K562 (cell line): ENCODE measurements at regions not wholly inside any gene's neighbourhood (a gene's known extent, or its start where the extent isn't known, plus 50 kb on each side); places are given as distances from the start of the nearest gene placed in this dataset.

ENCODE experiments used
- ATAC-seq: fragments of 200-7000 bp; cut with Tn5 transposase; 3 replicates; pipeline ENCODE4 v1.9.1; 2020; ENCODE audit warnings: moderate library complexity
- BruUV-seq: library from RNA; stranded (reverse); fragments of 400-500 nt; replicated peaks from 2 replicates; lab custom pipeline; 2021; lab: Mats Ljungman, UMichigan
- CTCF ChIA-PET: fragments of 300-600 bp; formaldehyde crosslinking; extraction: SDS; loops from one replicate; lab custom pipeline; 2021; ENCODE audit warnings: low intra/inter-chr PET ratio; lab: Yijun Ruan, JAX
- POLR2A ChIA-PET: fragments of 300-600, 350-650 bp; sonication (Branson Sonifier 250); formaldehyde crosslinking; extraction: SDS; loops from one replicate; lab custom pipeline; 2021; ENCODE audit warnings: antibody characterized with exemption, inconsistent platforms; lab: Yijun Ruan, JAX
- DNase-seq, 4 experiments: peaks; one replicate each; pipeline versions ENCODE4 v3.0.0 to v3.0.0-alpha.2; 2011 to 2018; ENCODE audit warnings: low spot score in 3 of 4, mixed read lengths in 3 of 4; ENCODE audit errors: extremely low read depth in 1 of 4
- FAIRE-seq: peaks from 2 replicates; lab custom pipeline; 2011; peaks lifted over from hg19 to GRCh38; lab: Jason Lieb, UNC
- H2AFZ ChIP-seq: 2 replicates; pipeline ENCODE4 v1.6.0; 2011; ENCODE audit warnings: low read depth, low read length, control low read depth, inconsistent platforms
- H3K27ac ChIP-seq: fragments of 200-600 bp; 3 replicates; pipeline ENCODE4 v1.8.0; 2011; ENCODE audit warnings: low read depth, mild to moderate bottlenecking, control low read depth, inconsistent platforms, low read length, moderate library complexity, mixed read lengths; ENCODE audit errors: extremely low read depth
- H3K27me3 ChIP-seq, 2 experiments: fragments of 300-600 bp in 1 of 2; 2 replicates in 1 of 2; 3 replicates in 1 of 2; pipeline versions ENCODE4 v1.6.0 to v1.8.0; 2011; ENCODE audit warnings: inconsistent platforms in 2 of 2, low read length in 2 of 2, mild to moderate bottlenecking in 1 of 2, mixed read lengths in 1 of 2, moderate library complexity in 1 of 2; ENCODE audit not compliant: control insufficient read depth in 2 of 2, insufficient read depth in 2 of 2
- H3K36me3 ChIP-seq: fragments of 300-600 bp; 3 replicates; pipeline ENCODE4 v1.8.0; 2011; ENCODE audit warnings: mild to moderate bottlenecking, low read length, inconsistent platforms; ENCODE audit not compliant: control insufficient read depth, insufficient read depth
- H3K4me1 ChIP-seq, 2 experiments: fragments of 200-600 bp in 1 of 2; replicated peaks in 1 of 2; 2 replicates in 1 of 2; 3 replicates in 1 of 2; pipeline versions ENCODE4 v1.5.1 to v1.8.0; 2011; ENCODE audit warnings: inconsistent platforms in 2 of 2, low read length in 2 of 2, mild to moderate bottlenecking in 1 of 2, mixed read lengths in 1 of 2, moderate library complexity in 1 of 2; ENCODE audit not compliant: control insufficient read depth in 2 of 2, insufficient read depth in 2 of 2
- H3K4me2 ChIP-seq: 2 replicates; pipeline ENCODE4 v1.6.1; 2011; ENCODE audit warnings: low read length, control low read depth, inconsistent platforms, mixed read lengths; ENCODE audit not compliant: insufficient read depth
- H3K4me3 ChIP-seq: fragments of 200-600 bp; sonication (generic), shearing (Covaris generic); 2 replicates; pipeline ENCODE4 v1.5.1; 2016; ENCODE audit warnings: control low read depth, inconsistent platforms
- H3K79me2 ChIP-seq: fragments of 200-600 bp; 3 replicates; pipeline ENCODE4 v1.8.0; 2011; ENCODE audit warnings: low read length, inconsistent platforms; ENCODE audit not compliant: control insufficient read depth, insufficient read depth
- H3K9ac ChIP-seq, 2 experiments: 2 replicates each; pipeline versions ENCODE4 v1.6.0 to v1.6.1; 2011; ENCODE audit warnings: low read depth in 2 of 2, low read length in 2 of 2, control low read depth in 1 of 2, inconsistent platforms in 1 of 2, mild to moderate bottlenecking in 1 of 2, mixed read lengths in 1 of 2; ENCODE audit not compliant: insufficient read depth in 1 of 2
- H3K9me1 ChIP-seq: one replicate; pipeline ENCODE4 v1.6.0; 2011; ENCODE audit warnings: inconsistent platforms, mild to moderate bottlenecking, low read length, moderate library complexity; ENCODE audit not compliant: control insufficient read depth, insufficient read depth
- H3K9me3 ChIP-seq: replicated peaks from 2 replicates; pipeline ENCODE4 v1.5.1; 2011; ENCODE audit warnings: low read depth, low read length, inconsistent platforms; ENCODE audit not compliant: control insufficient read depth, insufficient read depth
- H4K20me1 ChIP-seq: replicated peaks from 2 replicates; pipeline ENCODE4 v1.6.1; 2011; ENCODE audit warnings: low read length, inconsistent platforms, mixed read lengths; ENCODE audit not compliant: control insufficient read depth, insufficient read depth
- BCOR ChIP-seq: fragments of 450-650 bp; IDR thresholded peaks from 2 replicates; pipeline ENCODE4 v1.6.1; 2016
- FOXM1 ChIP-seq, 2 experiments: fragments of 450-650 bp in 1 of 2; sonication (generic) in 1 of 2; formaldehyde crosslinking in 1 of 2; IDR thresholded peaks; 2 replicates each; pipeline versions ENCODE4 v1.6.1 to v1.9.0; 2017 to 2022; ENCODE audit warnings: low read depth in 2 of 2, mild to moderate bottlenecking in 2 of 2, missing genetic modification reagents in 1 of 2, moderate library complexity in 1 of 2
- MEF2A ChIP-seq: IDR thresholded peaks from 2 replicates; pipeline ENCODE4 v1.6.1; 2011; ENCODE audit warnings: low read depth, mild to moderate bottlenecking, low read length, moderate library complexity; ENCODE audit not compliant: control insufficient read depth
- MYC ChIP-seq, 2 experiments: fragments of 250-450 bp in 1 of 2; sonication (Bioruptor Pico) in 1 of 2; IDR thresholded peaks; 2 replicates each; pipeline versions ENCODE4 v1.5.1 to v1.6.1; 2012 to 2021; ENCODE audit warnings: low read depth in 2 of 2, borderline replicate concordance in 1 of 2, improper control_type of control experiment in 1 of 2, low read length in 1 of 2, mild to moderate bottlenecking in 1 of 2, moderate library complexity in 1 of 2
- RHOXF2B ChIP-seq: fragments of 250-450 bp; sonication (Bioruptor Pico); conservative IDR thresholded peaks from 2 replicates; pipeline ENCODE4 v1.5.1; 2021
- SMARCE1 ChIP-seq: fragments of 450-650 bp; IDR thresholded peaks from 2 replicates; pipeline ENCODE4 v1.7.1; 2016; ENCODE audit warnings: mild to moderate bottlenecking
- TRIM24 ChIP-seq, 2 experiments: fragments of 450-650 bp; IDR thresholded peaks; 2 replicates each; pipeline ENCODE4 v1.6.1; 2016
- XRCC4 ChIP-seq: IDR thresholded peaks from one replicate; pipeline ENCODE4 v1.6.1; 2011; ENCODE audit not compliant: insufficient read depth, insufficient read length; ENCODE audit errors: extremely low read depth
- YY1 ChIP-seq, 3 experiments: IDR thresholded peaks; 2 replicates each; pipeline ENCODE4 v1.6.1; 2011; ENCODE audit warnings: low read length in 2 of 3, mild to moderate bottlenecking in 2 of 3, moderate library complexity in 2 of 3, borderline replicate concordance in 1 of 3, control low read depth in 1 of 3, low read depth in 1 of 3; ENCODE audit not compliant: insufficient read depth in 3 of 3, insufficient replicate concordance in 2 of 3, control insufficient read depth in 1 of 3, insufficient read length in 1 of 3; ENCODE audit errors: extremely low read depth in 1 of 3
- ZNF146 ChIP-seq: IDR thresholded peaks from one replicate; pipeline ENCODE4 v1.6.1; 2018; ENCODE audit warnings: missing compliant biosample characterization; ENCODE audit not compliant: unreplicated experiment
- WGBS: fragments of 100-300 bp; shearing (Covaris generic); methylation state at CpG from one replicate; pipeline ENCODE4 v1.1.6; 2016; ENCODE audit warnings: low coverage, mixed read lengths; ENCODE audit not compliant: insufficient coverage; ENCODE audit errors: missing lambda C conversion rate; 5-methylcytosine and 5-hydroxymethylcytosine counted together
- in situ Hi-C: fragments of 300-500 bp; cut with MboI; formaldehyde crosslinking; loops from 4 replicates; pipeline ENCODE4 v1.15.0; 2018; ENCODE audit warnings: inconsistent platforms, mixed read lengths
- intact Hi-C: fragments of 100-400 bp; cut with micrococcal nuclease; formaldehyde crosslinking; loops from 2 replicates; pipeline ENCODE4 v1.14.2; 2022

DNA sequence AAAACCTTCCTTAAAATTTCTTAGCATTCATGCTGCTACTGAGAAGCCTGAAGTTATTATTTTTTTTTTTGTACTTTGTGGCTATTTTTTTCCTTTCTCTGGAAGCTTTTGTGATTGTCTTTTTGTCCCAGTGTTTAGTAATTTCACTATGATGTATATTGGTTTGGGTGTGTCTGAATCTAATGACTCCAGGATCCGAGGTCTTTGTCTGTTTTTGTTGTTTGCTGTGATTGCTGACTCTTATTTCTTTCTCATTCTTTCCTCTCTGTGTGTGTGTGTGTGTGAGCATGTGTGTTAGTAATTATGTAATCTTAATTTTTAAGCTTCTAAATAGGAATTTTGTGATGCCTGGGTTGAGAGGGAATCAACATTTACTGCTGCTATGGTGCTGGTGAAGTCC lies 152.0 kb downstream of the RAP2B start:
- Histone ChIP-seq H2AFZ (no peak overlapping the region), H3K9me3 (peaks cover 3% of the 10 kb centered on the region; the same call in 1 of the 2 replicates), H3K4me3 (no peak overlapping the region), H4K20me1 (no peaks in the 10 kb centered on the region), H3K36me3 (no peaks in the 10 kb centered on the region), H3K9me1 (no peaks in the 10 kb centered on the region), H3K4me1 (no peaks in the 10 kb centered on the region), H3K4me2 (no peak overlapping the region), H3K27me3 (no peaks in the 10 kb centered on the region), H3K27ac (no peak overlapping the region), H3K79me2 (no peaks in the 10 kb centered on the region), H3K9ac (no peak overlapping the region)
- no peak for DNase-seq
- FAIRE-seq = no peak
- intact Hi-C loops (no loop called here), in situ Hi-C loops (no loop called here)
- 11% methylated on average over 1 of the region's 1 CpG for WGBS
- TF ChIP-seq TRIM24 (IDR thresholded peaks at IDR 0.05) = no peak
- TF ChIP-seq SMARCE1 = no peak
- TF ChIP-seq FOXM1 (IDR thresholded peaks at IDR 0.05; ENCODE audit: low read depth) = no peak
- TF ChIP-seq FOXM1 (CRISPR knock-in tag; IDR thresholded peaks at IDR 0.05; ENCODE audit: low read depth) = no peak
- no peak for TF ChIP-seq MYC (IDR thresholded peaks at IDR 0.05; ENCODE audit: low read depth, low read length)
- TF ChIP-seq MYC (CRISPR knock-in tag; IDR thresholded peaks at IDR 0.05; ENCODE audit: borderline replicate concordance, low read depth) = no peak
- no peak for TF ChIP-seq RHOXF2B (CRISPR knock-in tag)
- no peak for TF ChIP-seq ZNF146 (CRISPR knock-in tag)
- no peak for TF ChIP-seq YY1 (IDR thresholded peaks at IDR 0.05; ENCODE audit: borderline replicate concordance in 1 of 3, control insufficient read depth in 1 of 3, extremely low read depth in 1 of 3, insufficient read depth in 3 of 3, insufficient read length in 1 of 3, insufficient replicate concordance in 2 of 3, low read depth in 1 of 3, low read length in 2 of 3)
- TF ChIP-seq XRCC4 = no peak
- TF ChIP-seq BCOR = no peak
- no peak for TF ChIP-seq MEF2A
- no peak for ATAC-seq
- POLR2A ChIA-PET = interaction anchor here (0.7 kb wide), 1 partner anchor 27 kb away, joined by 3 read pairs; no protein-coding TSS in a partner anchor
- BruUV-seq = no TSS peak
- CTCF ChIA-PET = no interaction called here
